ENCODE measurements at regions not wholly inside any gene's neighbourhood (a gene's known extent, or its start where the extent isn't known, plus 50 kb on each side); places are given as distances from the start of the nearest gene placed in this dataset.

GRCh38 chr5:101080462-101081240, 177.6 kb upstream of the ST8SIA4 start:
- TF ChIP-seq CTCF (IDR thresholded peaks at IDR 0.05; ENCODE audit: insufficient read depth, low read length, poor library complexity, severe bottlenecking) = no peak
- Histone ChIP-seq H3K36me3 (ENCODE audit: control insufficient read depth, insufficient read depth, low read length) (no peaks in the 10 kb centered on the region), H3K27me3 (replicated peaks; ENCODE audit: control insufficient read depth, insufficient read depth, low read length) (no peaks in the 10 kb centered on the region), H3K4me3 (replicated peaks; ENCODE audit: low read depth, low read length) (no peak overlapping the region)
- DNase-seq (ENCODE audit: extremely low read depth, insufficient read length) = no peak

- TF ChIP-seq CTCF (IDR thresholded peaks at IDR 0.05; ENCODE audit: insufficient read depth, low read length, poor library complexity, severe bottlenecking) = no peak
- no peak for DNase-seq (ENCODE audit: extremely low read depth, insufficient read length)
- Histone ChIP-seq H3K27me3 (replicated peaks; ENCODE audit: control insufficient read depth, insufficient read depth, low read length) (no peaks in the 10 kb centered on the region), H3K4me3 (replicated peaks; ENCODE audit: low read depth, low read length) (no peak overlapping the region), H3K36me3 (ENCODE audit: control insufficient read depth, insufficient read depth, low read length) (no peaks in the 10 kb centered on the region)
Observed at GRCh38 chr5:101068298-101068697, 165.2 kb upstream of the ST8SIA4 start.

GRCh38 chr5:101067429-101067828, 164.3 kb upstream of the ST8SIA4 start:
- TF ChIP-seq CTCF (IDR thresholded peaks at IDR 0.05; ENCODE audit: insufficient read depth, low read length, poor library complexity, severe bottlenecking) = no peak
- Histone ChIP-seq H3K4me3 (replicated peaks; ENCODE audit: low read depth, low read length) (no peak overlapping the region), H3K36me3 (ENCODE audit: control insufficient read depth, insufficient read depth, low read length) (no peaks in the 10 kb centered on the region), H3K27me3 (replicated peaks; ENCODE audit: control insufficient read depth, insufficient read depth, low read length) (no peaks in the 10 kb centered on the region)
- no peak for DNase-seq (ENCODE audit: extremely low read depth, insufficient read length)

GRCh38 chr5:101062902-101063301, 159.8 kb upstream of the ST8SIA4 start:
- no peak for DNase-seq (ENCODE audit: extremely low read depth, insufficient read length)
- no peaks in the 10 kb centered on the region for H3K27me3 ChIP-seq (replicated peaks; ENCODE audit: control insufficient read depth, insufficient read depth, low read length)
- TF ChIP-seq CTCF (IDR thresholded peaks at IDR 0.05; ENCODE audit: insufficient read depth, low read length, poor library complexity, severe bottlenecking) = no peak
- H3K36me3 ChIP-seq (ENCODE audit: control insufficient read depth, insufficient read depth, low read length) = no peaks in the 10 kb centered on the region
- H3K4me3 ChIP-seq (replicated peaks; ENCODE audit: low read depth, low read length) = no peak overlapping the region

- Histone ChIP-seq H3K36me3 (ENCODE audit: control insufficient read depth, insufficient read depth, low read length) (no peaks in the 10 kb centered on the region), H3K4me3 (replicated peaks; ENCODE audit: low read depth, low read length) (no peak overlapping the region), H3K27me3 (replicated peaks; ENCODE audit: control insufficient read depth, insufficient read depth, low read length) (no peaks in the 10 kb centered on the region)
- TF ChIP-seq CTCF (IDR thresholded peaks at IDR 0.05; ENCODE audit: insufficient read depth, low read length, poor library complexity, severe bottlenecking) = no peak
- DNase-seq (ENCODE audit: extremely low read depth, insufficient read length) = no peak
Observed at GRCh38 chr5:101047181-101047580, 144.1 kb upstream of the ST8SIA4 start.

All from GM06990 (cell line).